ENCODE measurements at regions not wholly inside any gene's neighbourhood (a gene's known extent, or its start where the extent isn't known, plus 50 kb on each side); places are given as distances from the start of the nearest gene placed in this dataset.
A peak's percentile ranks its signal among the peaks of the same experiment; 100 is the strongest.

GRCh38 chr5:54765165-54766028 lies 220.0 kb downstream of the ESM1 start:
- DNase-seq, result no peak

GRCh38 chr5:54764102-54765090 lies 221.0 kb downstream of the ESM1 start:
- DNase-seq, result no peak

- no peak for DNase-seq
Observed at GRCh38 chr5:54761213-54761701, 224.1 kb downstream of the ESM1 start.

GRCh38 chr5:54760182-54760935 lies 225.0 kb downstream of the ESM1 start:
- DNase-seq, result no peak

- no peak for DNase-seq
Observed at GRCh38 chr5:54758038-54758437, 227.4 kb downstream of the ESM1 start.

GRCh38 chr5:54757541-54757940 lies 227.9 kb downstream of the ESM1 start:
- DNase-seq, result no peak

- DNase-seq, result no peak
Observed at GRCh38 chr5:54756796-54757402, 228.5 kb downstream of the ESM1 start.

GRCh38 chr5:54756301-54756700 lies 229.1 kb downstream of the ESM1 start:
- no peak for DNase-seq

- DNase-seq, result no peak
Observed at GRCh38 chr5:54754878-54755277, 230.5 kb downstream of the ESM1 start.

GRCh38 chr5:54754420-54754819 lies 231.0 kb downstream of the ESM1 start:
- DNase-seq, result no peak

- DNase-seq, result no peak
Observed at GRCh38 chr5:54753753-54754152, 231.6 kb downstream of the ESM1 start.

GRCh38 chr5:54753034-54753433 lies 232.4 kb downstream of the ESM1 start:
- DNase-seq, result no peak

GRCh38 chr5:54748527-54748926 lies 231.0 kb downstream of the SNX18 start:
- DNase-seq, result no peak

- no peak for DNase-seq
Observed at GRCh38 chr5:54746777-54747398, 229.3 kb downstream of the SNX18 start.

GRCh38 chr5:54746346-54746745 lies 228.8 kb downstream of the SNX18 start:
- no peak for DNase-seq

GRCh38 chr5:54745599-54745998 lies 228.0 kb downstream of the SNX18 start:
- no peak for DNase-seq

GRCh38 chr5:54743997-54744788 lies 226.6 kb downstream of the SNX18 start:
- DNase-seq, result peak; percentile 31 to 40

- DNase-seq, result no peak
Observed at GRCh38 chr5:54743581-54743980, 226.0 kb downstream of the SNX18 start.

GRCh38 chr5:54742417-54742891 lies 224.9 kb downstream of the SNX18 start:
- DNase-seq, result no peak

- DNase-seq, result no peak
Observed at GRCh38 chr5:54741711-54742110, 224.2 kb downstream of the SNX18 start.

- no peak for DNase-seq
Observed at GRCh38 chr5:54740141-54740540, 222.6 kb downstream of the SNX18 start.

Measured in activated CD4-positive, alpha-beta T cell treated with anti-CD3 and anti-CD28 coated beads for 4 hours (primary cell).